Cerebellar cortex (tissue), 1 donor: ENCODE measurements at regions not wholly inside any gene's neighbourhood (a gene's known extent, or its start where the extent isn't known, plus 50 kb on each side); places are given as distances from the start of the nearest gene placed in this dataset.
A peak's percentile ranks its signal among the peaks of the same experiment; 100 is the strongest.

ENCODE experiments used
- DNase-seq: peaks from one replicate; pipeline ENCODE4 v3.0.0-alpha.2; 2015; ENCODE audit warnings: low spot score

DNA sequence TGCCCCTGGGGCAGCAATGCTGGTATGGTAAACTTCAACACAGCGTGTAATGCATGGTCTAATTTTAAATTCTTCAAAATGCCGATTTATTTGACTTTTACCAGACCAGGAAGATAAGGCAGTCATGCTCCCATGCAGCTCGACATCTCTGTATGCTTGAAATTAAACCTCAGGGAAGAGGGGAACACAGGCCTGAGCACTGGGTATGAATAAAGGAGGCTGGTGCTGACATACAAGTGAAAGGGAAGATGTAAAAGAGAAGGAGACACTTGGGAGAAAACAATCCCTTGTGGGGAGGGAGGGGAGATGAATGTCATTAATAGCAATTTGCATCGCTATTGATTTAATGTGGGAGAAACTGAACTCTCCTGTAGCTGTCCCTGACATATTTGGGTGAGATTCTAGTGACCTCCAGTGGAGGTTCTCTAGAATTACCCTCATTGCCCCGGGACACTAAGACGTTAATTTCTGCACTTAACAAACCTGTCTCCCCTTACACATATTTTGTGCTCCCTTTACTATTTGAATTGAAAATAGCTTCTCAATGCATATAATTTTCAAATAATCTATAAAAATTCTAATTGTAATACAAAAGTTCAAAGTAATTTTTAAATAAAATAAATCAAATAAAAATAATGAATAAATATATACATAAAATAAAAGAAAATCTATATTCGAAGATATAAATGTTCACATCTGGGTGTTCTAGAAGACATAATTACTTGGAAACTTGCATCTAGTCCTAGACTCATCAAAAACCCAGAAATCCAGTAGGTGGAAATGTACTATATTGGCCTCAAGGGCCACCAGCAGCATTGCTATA is 283.1 kb downstream of the LMX1A start:
- peak; percentile 36 for DNase-seq

DNA sequence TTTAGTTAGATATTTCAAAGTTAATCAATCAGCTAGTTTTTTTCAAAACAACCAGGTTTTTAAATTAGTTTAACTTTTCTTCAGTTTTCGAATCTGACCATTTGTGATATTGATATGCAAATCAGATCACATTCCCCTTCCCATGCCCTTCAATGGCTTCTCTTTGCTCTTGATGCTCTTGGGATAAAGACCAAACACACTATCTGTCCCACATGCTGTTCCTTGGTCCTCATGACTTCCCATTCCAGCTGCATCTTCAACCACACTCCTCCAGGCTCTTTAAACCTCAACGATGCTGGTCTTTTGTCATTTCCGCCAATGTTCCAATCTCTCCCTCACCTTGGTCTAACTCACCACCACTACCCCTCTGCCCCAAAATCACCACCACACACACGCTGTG is 285.8 kb downstream of the LMX1A start:
- no peak for DNase-seq

DNA sequence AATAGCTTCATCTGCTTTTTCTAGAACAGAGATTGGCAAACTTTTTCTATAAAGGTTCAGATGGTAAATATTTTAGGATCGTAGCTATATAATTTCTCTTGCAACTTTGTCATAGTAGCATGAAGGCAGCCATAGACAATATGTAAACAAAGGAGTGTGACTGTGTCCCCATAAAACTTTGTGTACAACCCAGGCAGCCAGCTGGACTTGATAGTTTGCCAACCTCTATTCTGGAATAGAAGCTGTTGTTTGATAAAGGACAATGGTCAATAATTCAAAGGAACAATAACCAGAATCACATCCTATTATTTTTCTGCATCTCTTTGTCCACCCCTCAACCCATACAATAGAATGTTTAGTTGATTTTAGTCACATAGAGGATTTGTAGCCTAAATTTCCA is 286.7 kb downstream of the LMX1A start:
- DNase-seq = no peak

DNA sequence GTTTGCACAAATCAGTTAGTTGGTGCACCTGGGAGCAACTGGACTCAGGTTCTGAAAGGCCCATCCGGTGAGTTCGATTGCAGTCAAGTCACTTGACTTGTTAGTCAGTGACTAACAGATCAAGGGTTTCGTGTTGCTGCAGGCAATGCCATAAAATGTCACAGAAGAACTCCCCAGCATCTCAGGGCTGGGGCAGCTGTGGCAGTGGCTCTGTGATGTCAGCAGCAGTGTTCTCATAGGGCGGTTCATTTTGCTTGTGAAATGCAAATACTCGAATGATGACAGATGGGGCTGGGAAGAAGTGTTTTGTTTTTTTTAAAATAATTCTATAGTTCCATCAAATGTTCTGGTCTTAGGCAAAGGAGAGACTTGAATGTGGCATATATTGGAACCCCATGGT is 287.8 kb downstream of the LMX1A start:
- no peak for DNase-seq

DNA sequence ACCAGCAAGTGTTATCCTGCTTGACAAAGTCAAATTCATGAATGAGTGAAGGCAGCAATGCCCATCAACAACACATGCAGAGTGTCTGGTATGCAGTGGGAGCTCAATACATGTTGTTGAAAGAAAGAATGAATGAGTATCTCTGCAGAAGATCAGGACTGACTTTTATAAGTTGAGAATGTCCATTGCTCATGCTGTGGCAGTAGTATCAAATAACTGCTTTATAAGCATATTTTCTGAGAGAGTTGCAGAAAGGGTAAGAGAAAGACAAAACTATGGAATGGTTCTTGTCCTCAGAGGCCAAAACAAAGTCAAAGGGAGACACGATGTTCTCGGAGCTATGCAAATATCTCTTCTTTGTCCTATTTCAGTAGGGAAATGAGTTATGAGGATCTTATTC is 288.7 kb downstream of the LMX1A start:
- no peak for DNase-seq

DNA sequence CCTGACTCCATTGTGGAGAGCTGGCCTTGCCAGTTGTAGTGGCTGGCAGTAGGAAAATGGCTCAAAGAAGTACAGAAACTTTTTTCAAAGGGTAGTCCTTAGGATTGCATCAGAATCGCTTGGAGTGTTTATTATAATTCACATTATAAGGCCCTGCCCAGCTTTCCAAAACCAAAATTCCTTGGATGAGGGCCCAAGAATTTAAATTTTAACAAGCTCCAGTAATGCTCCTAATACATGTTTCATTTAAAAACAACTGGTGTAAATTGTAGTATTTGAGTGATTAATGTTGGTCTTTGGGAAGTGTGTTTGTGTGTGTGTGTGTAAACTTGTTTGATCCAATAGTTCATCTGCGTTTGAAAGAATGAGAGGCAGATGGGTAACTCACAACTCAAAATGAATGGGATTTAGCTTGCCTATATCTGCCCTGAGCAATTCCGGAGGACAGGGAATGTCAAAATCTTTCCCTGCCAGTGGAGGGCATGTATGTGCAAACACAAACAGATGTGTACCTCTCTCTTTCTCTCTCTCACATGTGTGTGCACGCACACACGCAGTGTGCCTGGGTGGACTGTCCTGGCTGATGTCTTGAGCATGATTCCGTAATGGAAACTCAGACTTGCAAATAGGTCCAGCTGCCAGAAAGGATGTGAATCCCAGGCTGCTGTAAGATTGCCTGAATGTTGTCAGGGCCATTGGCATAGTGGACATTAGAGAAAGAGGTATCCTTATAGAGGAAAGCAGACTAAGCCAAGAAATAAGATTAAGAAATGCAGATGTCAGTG is 293.1 kb downstream of the LMX1A start:
- no peak for DNase-seq

DNA sequence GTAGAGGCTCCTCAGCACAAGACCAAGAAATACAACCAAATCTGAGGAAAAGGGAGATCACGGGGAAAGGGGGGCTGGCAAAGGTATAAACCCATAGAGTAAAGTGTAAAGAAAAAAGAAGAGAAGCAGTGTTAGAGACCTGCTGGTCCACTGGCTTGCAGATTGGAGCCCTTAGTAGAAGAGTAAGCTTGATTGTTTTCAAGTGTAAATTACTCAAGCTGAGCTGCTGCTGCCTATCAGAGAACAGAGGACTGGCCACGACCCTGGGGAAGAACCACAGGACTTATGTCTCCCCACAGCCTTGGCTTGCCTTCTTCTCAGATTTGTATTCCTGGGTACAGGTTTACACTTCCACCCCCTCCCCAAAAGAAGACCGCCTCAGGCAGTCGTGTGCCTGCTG is 294.2 kb downstream of the LMX1A start:
- DNase-seq = no peak

DNA sequence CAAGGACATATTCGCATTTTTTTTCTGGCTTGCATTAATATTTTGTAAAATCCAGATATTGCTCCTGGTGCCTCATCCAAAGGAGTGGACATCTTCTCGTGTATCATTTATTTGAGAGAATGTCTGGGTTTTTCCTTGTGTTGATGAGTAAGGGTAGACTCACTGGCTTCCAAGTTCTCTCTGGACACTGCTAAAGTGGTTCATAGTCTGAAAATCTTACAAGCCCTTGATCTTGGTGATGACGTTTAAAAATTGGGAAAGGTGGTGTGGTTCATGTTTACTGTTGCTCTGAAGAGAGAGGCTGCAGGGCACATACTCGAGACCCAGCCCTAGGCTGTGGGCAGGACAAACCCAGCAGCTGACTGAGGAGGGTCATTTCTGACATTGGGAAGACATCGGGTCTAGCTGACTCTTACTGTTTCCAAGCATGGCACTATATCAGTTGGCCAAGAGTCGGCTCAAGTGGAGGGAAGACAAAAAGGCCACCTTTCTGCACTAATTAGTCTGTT is 296.2 kb downstream of the LMX1A start:
- DNase-seq = no peak

DNA sequence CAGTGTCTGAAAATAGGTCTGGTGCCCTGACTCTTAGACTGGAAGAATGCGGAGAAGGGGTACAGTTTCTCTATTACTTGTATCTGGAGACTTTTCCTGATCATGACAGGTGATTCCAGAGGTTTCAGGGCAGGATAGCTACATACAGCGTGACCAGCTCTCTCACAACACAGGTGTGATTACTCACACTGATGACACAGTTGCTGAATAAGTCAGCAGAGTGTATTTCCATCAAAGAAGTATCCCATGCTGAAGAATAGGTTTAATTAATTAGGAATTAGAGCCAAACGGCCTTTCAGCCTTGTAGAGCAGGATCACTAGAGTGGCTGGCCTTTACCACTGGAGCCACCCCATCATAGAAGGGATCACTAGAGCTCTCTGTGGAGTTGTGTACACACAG is 298.6 kb downstream of the LMX1A start:
- no peak for DNase-seq

DNA sequence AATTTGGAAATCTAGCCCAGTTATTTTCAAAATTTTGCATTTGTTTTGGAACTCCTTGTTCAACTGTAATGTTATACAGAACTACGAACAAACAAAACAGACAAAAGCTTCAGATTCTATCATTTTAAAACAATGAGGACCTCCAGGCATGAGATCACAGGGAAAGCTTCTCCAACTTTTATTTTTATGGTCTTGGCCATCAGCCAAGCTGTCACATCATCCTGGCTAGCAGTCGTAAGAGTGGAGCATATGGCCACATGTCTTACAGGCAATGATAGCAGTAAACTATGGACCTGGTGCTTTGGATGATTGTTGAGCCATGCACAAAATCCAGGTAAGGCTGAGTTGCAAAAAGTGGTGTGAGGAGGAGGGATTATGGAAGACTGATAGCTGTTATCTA is 299.6 kb downstream of the LMX1A start:
- no peak for DNase-seq

DNA sequence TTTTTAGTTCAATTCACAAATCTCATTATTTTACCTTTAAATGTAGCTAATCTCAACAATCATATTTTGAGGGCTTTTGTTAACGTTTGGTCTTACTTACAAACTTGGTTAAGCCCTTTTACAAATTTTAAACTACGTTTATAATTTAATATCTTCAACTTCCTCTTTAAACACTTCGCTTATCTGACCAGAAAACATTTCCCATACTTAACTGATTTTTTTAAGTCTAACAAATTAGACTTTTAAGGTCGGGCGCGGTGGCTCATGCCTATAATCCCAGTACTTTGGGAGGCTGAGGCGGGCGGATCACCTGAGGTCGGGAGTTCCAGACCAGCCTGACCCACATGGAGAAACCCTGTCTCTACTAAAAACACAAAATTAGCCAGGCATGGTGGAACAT is 300.9 kb downstream of the LMX1A start:
- no peak for DNase-seq

DNA sequence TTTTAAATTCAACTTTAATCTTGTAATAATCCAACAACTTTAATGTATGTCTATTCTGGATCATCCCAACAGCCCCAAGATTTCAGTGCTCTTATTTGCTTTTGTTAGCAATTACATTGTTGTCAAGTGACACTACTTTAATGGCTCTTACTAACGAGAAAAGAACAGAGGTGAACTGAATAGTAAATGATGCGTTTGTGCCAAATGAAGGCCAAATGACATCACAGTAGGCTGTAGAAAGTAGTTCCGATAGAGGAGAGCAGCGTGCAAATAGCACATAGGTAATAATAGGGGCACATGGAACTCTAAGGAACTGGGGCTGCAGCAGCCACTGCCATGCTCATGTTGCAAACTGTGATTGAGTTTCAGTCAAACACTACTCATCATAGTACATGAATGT is 301.9 kb downstream of the LMX1A start:
- no peak for DNase-seq

DNA sequence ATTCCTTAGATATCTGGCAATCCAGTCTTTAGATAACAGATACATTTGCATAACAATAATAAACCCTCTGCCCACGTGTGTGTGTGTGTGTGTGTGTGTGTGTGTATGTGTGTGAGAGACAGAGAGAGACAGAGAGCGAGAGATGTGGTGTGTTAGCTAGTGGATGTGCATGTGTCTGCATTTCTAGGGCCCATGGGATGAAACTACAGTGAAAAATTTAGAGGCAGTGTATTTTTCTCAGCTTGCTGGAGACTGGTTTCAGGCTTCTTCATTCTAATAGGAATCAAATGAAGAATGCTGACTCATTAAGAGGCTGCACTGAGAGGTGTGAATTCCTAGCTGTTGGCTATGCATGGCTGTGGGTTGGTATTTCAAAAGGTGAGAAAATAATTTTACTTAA is 303.2 kb downstream of the LMX1A start:
- no peak for DNase-seq

DNA sequence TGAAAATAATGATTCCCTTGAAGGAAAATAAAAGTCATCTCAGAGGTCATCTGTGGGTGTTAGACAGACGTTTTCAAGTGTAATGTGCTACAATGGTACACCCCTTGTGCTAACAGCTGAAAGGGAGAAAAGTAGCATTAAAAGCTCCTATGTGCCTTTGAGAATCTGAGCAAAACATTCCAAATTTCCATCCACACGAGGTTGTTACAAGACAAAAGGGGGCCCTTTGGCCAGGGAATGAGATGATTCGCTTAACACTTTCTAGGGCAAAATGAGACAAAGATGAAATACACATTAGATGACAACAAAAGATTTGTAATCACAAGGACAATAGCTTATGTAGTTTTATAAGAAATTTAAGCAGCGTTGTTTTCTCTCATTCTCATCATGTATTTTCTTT is 303.6 kb downstream of the LMX1A start:
- DNase-seq = no peak

DNA sequence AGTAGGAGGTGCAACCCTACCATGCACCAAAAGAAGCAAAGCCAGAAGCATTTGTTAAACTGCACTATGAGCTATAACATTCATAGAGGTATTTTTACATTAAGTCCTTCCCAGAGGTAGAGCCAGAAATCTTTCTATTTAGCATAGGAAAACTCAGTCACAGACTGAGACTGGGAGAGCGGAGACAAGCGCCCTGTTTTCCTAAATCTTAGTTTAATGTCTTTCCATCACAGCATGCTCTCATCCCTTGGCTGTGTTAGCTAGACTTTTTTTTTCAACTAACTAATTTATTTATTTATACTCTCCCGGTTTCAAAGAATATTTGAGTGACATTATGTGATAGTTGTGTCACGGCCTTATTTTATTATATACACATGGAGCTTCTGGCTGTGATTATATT is 304.1 kb downstream of the LMX1A start:
- DNase-seq = no peak

DNA sequence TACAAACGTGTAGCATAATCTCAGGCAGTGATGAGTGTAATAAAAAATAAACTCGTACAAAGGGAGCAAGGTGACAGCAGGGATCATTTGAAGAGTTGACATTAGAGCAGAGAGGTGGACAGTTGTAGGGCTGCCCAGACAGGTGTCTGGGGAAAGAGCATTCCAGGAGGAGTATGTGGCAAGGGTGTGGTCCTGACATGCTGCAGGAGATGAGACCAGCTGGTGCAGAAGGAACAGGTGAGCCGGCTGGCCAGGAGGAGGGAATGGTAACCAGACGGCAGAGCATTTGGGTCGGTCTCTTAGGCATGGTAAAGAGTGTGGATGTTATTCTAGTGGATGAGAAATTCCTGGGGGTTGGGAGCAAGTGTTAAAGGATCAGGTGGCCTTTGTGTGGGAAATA is 306.3 kb downstream of the LMX1A start:
- DNase-seq = no peak

DNA sequence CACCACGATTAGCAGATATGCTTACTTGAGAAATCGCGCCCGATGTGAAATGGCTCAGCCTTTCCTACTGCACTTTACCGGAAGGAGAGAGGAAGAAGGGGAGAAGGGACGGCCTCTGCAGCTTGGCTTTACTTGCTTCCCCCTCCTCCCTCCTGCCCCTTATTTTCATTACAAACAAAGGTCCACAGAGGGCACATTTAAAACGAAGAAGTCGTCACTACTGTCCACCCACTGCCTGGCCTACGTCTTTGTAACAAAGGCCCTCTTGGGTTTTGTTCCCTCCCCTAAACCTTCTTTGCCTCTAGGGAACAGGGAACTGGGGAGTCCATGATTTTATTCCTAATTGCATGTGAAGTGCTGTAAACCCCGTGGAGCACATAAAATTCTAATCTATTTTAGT is 308.5 kb downstream of the LMX1A start:
- no peak for DNase-seq

DNA sequence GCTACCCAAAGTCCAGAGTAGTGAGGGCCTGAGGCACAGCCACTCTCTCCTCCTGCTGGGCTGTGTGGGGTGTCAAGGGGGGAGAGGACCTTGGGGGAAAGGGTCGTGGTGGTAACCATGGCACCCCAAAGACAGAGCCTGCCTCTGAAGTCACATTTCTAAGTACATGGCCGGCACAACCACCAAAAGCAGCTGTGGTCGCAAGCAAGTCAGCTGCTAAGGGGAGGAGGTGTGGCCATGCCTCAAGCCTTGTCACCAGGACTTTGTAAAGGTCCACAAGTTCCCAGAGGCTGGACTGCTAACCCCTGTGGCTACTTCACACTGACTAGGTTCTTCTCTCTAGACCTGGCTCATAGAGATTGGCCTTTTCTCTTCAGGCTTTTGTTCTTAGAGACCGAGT is 310.6 kb downstream of the LMX1A start:
- no peak for DNase-seq

DNA sequence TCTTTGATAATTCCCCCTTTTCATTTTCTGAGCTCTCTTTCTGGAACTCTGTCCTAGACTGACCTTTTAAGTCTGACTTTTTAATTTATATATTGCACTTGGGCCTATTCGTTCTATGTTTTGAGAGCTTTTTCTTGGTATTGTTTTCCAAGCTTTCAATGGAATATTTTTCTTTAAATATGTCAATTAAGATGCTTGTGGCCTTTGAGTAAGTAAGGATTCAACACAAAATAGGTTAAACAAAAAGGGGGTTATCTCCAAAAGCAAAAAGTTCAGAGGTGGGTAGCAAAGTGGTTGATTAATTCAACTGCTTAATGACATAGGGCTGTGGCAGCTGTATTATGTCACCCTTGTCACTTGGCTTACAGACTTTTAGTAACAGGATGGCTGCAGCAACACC is 315.9 kb downstream of the LMX1A start:
- no peak for DNase-seq

DNA sequence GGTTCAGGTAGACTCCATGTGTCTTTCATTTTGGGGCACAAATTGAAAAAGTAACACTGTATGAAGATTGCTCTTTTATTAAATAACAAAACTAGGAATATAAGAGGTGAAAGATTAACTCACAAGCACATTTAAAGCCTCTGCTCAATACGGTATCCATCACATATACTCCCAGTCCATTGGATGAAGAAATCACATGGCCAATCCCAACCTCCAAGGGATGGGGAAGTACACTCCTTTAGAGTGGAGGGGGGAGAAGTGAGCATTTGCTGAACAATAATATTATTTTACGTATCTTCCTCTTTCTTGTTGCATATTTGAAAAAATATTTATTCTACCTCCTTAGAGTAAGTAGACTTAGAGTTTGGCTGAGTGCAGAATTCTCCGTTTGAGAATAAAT is 316.5 kb downstream of the LMX1A start:
- DNase-seq = no peak

DNA sequence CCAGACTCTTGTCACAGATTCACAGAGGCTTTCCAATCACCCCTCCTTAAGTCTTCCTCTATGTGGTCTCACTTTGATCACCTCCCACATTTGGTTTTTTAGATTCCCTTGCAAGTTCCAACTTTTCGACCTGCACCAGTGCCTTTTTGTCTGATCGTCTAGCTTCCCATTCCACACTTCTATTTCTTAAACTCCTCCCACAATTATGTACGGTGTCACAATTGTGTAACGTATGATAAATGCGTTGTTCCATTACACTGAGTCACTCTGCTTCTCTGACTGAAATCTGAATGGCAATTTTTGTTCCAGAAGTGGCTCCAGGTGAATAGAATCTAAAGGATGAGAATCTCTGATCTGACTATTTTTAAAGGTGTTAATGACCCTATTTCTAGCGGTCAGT is 320.1 kb downstream of the LMX1A start:
- DNase-seq = no peak

DNA sequence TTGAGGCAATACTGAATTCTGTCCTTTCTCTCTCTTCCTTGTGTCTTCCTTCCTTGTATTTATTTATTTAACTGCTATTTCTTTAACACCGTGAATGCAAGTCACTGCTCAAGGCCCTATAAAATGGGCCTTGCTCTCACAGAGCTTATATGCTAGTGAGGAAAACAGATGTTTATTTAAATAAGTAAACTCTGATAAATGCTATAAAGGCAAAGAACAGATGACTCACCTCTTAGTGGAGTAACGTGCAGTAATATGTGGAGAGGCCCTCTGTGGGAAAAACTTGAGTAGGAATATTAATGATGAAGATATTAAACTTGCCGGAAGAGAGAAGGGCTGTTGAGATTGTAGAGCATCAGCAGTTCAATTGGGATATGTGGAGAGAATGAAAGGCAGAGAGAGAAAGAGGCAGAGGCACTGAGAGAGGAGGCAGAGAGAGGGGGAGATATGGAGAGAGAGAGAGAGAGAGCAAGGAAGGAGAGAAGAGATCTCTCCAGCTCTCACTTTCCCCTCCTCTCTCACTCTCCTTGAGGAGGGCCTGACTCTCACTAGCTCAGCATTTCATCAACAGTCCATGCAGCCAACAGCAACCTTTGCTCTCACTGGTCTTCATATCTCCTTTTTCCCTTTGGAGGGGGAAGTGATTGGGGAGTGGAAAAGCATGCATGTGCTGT is 322.2 kb downstream of the LMX1A start:
- no peak for DNase-seq

DNA sequence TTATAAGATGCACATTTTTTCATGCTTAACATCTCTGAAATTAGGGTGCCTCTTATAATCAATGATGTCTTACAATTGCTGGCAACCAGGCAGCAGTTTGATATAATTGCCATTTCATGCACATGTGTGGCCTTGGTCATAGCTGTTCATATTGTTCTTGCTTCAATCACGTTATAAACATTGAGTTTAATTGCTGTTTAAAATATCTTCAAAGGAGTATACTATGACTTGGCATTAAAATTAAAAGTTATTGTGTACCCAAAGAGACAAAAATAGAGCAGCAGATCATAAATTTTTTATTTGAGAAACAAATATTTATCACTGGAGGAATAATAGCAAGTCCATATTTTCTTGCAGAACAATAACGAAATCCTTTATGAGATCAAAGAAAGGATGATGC is 325.5 kb downstream of the LMX1A start:
- no peak for DNase-seq
